ENCODE measurements at regions not wholly inside any gene's neighbourhood (a gene's known extent, or its start where the extent isn't known, plus 50 kb on each side); places are given as distances from the start of the nearest gene placed in this dataset.

DNA sequence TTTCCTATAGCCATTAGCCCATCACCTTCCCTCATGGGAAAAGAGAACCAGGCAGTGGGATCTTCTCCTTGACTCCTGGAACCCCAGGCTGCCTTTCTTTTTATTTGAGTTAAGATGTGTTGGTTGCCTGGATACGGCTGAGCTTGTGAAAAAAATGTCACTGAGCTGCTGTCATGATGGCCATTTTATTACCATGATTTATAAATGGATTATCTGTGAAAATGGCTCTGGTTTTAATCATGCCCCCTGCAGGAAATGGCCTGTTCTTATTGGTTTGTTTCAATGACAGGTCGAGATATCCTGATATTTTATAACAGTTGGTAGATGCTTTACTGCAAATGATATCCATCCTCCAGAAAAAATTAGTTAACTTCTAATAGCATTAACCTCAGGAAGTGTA is 640.4 kb downstream of the CDH11 start:
- no peak for ATAC-seq
- Histone ChIP-seq H4K20me1 (ENCODE audit: control insufficient read depth, insufficient read depth) (no peaks in the 10 kb centered on the region), H3K27me3 (replicated peaks in 1 of 2; ENCODE audit: control insufficient read depth in 2 of 2, insufficient read depth in 2 of 2, low read length in 1 of 2) (no peaks in the 10 kb centered on the region), H3K27ac (ENCODE audit: control insufficient read depth, insufficient read depth) (no peak overlapping the region), H3K79me2 (ENCODE audit: control insufficient read depth, insufficient read depth, low read length) (no peaks in the 10 kb centered on the region), H3K4me3 (no peak overlapping the region), H3K4me2 (ENCODE audit: control insufficient read depth, insufficient read depth) (no peak overlapping the region), H3K4me1 (ENCODE audit: control insufficient read depth, insufficient read depth, low read length) (no peaks in the 10 kb centered on the region), H3K36me3 (ENCODE audit: control insufficient read depth in 2 of 2, insufficient read depth in 2 of 2, low read length in 1 of 2) (no peaks in the 10 kb centered on the region), H2AFZ (ENCODE audit: control insufficient read depth, low read depth, low read length) (no peak overlapping the region), H3K9me3 (replicated peaks; ENCODE audit: control insufficient read depth, insufficient read depth, low read length) (no peaks in the 10 kb centered on the region), H3K9ac (ENCODE audit: control insufficient read depth, insufficient read depth, low read length) (no peak overlapping the region)
- SMC1A ChIA-PET (ENCODE audit: uncharacterized antibody, unreplicated experiment), result no interaction called here
- RAD21 ChIA-PET (ENCODE audit: unreplicated experiment), result no interaction called here
- in situ Hi-C loops (cut with MboI), result no loop called here
- 11% methylated on average over 2 of the region's 2 CpGs for WGBS (ENCODE audit: insufficient coverage, insufficient replicate concordance, low lambda C conversion rate, missing lambda C conversion rate)
- POLR2A ChIA-PET, result no interaction called here
- intact Hi-C loops (cut with micrococcal nuclease; ENCODE audit: unreplicated experiment), result no loop called here
- DNase-seq (ENCODE audit: low read depth, low spot score), result no peak
- CTCF ChIA-PET, result no interaction called here
- FAIRE-seq, result no peak
- no TSS peak for BruUV-seq (replicated peaks)
- TF ChIP-seq, protein P1, sequence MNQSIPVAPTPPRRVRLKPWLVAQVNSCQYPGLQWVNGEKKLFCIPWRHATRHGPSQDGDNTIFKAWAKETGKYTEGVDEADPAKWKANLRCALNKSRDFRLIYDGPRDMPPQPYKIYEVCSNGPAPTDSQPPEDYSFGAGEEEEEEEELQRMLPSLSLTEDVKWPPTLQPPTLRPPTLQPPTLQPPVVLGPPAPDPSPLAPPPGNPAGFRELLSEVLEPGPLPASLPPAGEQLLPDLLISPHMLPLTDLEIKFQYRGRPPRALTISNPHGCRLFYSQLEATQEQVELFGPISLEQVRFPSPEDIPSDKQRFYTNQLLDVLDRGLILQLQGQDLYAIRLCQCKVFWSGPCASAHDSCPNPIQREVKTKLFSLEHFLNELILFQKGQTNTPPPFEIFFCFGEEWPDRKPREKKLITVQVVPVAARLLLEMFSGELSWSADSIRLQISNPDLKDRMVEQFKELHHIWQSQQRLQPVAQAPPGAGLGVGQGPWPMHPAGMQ (IDR thresholded peaks at IDR 0.05; ENCODE audit: borderline replicate concordance), result no peak
- TF ChIP-seq SMARCA5 (IDR thresholded peaks at IDR 0.05) (no peak), JUND (IDR thresholded peaks at IDR 0.05; ENCODE audit: low read depth, low read length) (no peak), SMAD1 (IDR thresholded peaks at IDR 0.05; ENCODE audit: low read depth, partially characterized antibody) (no peak), JUNB (IDR thresholded peaks at IDR 0.05) (no peak), NBN (IDR thresholded peaks at IDR 0.05) (no peak), EZH2 (IDR thresholded peaks at IDR 0.05; ENCODE audit: borderline replicate concordance, control insufficient read depth, low read depth, low read length) (no peak), CBX5 (IDR thresholded peaks at IDR 0.05; ENCODE audit: low read depth) (no peak), YBX1 (IDR thresholded peaks at IDR 0.05) (no peak), POLR2A (IDR thresholded peaks at IDR 0.05; ENCODE audit: low read depth, low read length) (no peak), POLR2AphosphoS2 (IDR thresholded peaks at IDR 0.05; ENCODE audit: low read depth, low read length) (no peak), FOXM1 (IDR thresholded peaks at IDR 0.05; ENCODE audit: low read depth, low read length) (no peak), HDAC2 (IDR thresholded peaks at IDR 0.05) (no peak), SMC3 (IDR thresholded peaks at IDR 0.05; ENCODE audit: borderline replicate concordance, low read length) (no peak)
- TF ChIP-seq, protein P2, sequence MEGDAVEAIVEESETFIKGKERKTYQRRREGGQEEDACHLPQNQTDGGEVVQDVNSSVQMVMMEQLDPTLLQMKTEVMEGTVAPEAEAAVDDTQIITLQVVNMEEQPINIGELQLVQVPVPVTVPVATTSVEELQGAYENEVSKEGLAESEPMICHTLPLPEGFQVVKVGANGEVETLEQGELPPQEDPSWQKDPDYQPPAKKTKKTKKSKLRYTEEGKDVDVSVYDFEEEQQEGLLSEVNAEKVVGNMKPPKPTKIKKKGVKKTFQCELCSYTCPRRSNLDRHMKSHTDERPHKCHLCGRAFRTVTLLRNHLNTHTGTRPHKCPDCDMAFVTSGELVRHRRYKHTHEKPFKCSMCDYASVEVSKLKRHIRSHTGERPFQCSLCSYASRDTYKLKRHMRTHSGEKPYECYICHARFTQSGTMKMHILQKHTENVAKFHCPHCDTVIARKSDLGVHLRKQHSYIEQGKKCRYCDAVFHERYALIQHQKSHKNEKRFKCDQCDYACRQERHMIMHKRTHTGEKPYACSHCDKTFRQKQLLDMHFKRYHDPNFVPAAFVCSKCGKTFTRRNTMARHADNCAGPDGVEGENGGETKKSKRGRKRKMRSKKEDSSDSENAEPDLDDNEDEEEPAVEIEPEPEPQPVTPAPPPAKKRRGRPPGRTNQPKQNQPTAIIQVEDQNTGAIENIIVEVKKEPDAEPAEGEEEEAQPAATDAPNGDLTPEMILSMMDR (IDR thresholded peaks at IDR 0.05 in 2 of 3, conservative IDR thresholded peaks at IDR 0.05 in 1 of 3; ENCODE audit: control insufficient read depth in 2 of 3, extremely low read depth in 1 of 3, insufficient read depth in 1 of 3, low read depth in 3 of 3, low read length in 3 of 3), result no peak
- TF ChIP-seq, protein P3, sequence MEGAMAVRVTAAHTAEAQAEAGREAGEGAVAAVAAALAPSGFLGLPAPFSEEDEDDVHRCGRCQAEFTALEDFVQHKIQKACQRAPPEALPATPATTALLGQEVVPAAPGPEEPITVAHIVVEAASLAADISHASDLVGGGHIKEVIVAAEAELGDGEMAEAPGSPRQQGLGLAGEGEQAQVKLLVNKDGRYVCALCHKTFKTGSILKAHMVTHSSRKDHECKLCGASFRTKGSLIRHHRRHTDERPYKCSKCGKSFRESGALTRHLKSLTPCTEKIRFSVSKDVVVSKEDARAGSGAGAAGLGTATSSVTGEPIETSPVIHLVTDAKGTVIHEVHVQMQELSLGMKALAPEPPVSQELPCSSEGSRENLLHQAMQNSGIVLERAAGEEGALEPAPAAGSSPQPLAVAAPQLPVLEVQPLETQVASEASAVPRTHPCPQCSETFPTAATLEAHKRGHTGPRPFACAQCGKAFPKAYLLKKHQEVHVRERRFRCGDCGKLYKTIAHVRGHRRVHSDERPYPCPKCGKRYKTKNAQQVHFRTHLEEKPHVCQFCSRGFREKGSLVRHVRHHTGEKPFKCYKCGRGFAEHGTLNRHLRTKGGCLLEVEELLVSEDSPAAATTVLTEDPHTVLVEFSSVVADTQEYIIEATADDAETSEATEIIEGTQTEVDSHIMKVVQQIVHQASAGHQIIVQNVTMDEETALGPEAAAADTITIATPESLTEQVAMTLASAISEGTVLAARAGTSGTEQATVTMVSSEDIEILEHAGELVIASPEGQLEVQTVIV (IDR thresholded peaks at IDR 0.05; ENCODE audit: borderline replicate concordance, partially characterized antibody), result no peak
- TF ChIP-seq, protein P4, sequence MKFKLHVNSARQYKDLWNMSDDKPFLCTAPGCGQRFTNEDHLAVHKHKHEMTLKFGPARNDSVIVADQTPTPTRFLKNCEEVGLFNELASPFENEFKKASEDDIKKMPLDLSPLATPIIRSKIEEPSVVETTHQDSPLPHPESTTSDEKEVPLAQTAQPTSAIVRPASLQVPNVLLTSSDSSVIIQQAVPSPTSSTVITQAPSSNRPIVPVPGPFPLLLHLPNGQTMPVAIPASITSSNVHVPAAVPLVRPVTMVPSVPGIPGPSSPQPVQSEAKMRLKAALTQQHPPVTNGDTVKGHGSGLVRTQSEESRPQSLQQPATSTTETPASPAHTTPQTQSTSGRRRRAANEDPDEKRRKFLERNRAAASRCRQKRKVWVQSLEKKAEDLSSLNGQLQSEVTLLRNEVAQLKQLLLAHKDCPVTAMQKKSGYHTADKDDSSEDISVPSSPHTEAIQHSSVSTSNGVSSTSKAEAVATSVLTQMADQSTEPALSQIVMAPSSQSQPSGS (IDR thresholded peaks at IDR 0.05; ENCODE audit: low read length), result no peak
- TF ChIP-seq, protein P5, sequence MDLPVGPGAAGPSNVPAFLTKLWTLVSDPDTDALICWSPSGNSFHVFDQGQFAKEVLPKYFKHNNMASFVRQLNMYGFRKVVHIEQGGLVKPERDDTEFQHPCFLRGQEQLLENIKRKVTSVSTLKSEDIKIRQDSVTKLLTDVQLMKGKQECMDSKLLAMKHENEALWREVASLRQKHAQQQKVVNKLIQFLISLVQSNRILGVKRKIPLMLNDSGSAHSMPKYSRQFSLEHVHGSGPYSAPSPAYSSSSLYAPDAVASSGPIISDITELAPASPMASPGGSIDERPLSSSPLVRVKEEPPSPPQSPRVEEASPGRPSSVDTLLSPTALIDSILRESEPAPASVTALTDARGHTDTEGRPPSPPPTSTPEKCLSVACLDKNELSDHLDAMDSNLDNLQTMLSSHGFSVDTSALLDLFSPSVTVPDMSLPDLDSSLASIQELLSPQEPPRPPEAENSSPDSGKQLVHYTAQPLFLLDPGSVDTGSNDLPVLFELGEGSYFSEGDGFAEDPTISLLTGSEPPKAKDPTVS (IDR thresholded peaks at IDR 0.05; ENCODE audit: low read depth, low read length), result no peak
